Sigmoid colon (tissue), 4 donors: ENCODE measurements at regions not wholly inside any gene's neighbourhood (a gene's known extent, or its start where the extent isn't known, plus 50 kb on each side); places are given as distances from the start of the nearest gene placed in this dataset.

Experiments
- POLR2A ChIP-seq, 2 donors: fragments of 450-650 bp; IDR thresholded peaks; one replicate each; pipeline ENCODE4 v1.6.1; 2016; ENCODE audit warnings: antibody characterized with exemption in 2 of 2, mild to moderate bottlenecking in 2 of 2, moderate library complexity in 2 of 2
- POLR2AphosphoS5 ChIP-seq, 4 donors: sonication (generic); formaldehyde crosslinking; IDR thresholded peaks; one replicate each; pipeline ENCODE4 v1.6.1; 2017; ENCODE audit warnings: antibody characterized with exemption in 4 of 4
- TF ChIP-seq, protein P1 (sequence below), 4 experiments: fragments of 450-650 bp in 3 of 4; fragments of 200-600 bp in 1 of 4; IDR thresholded peaks; one replicate each; pipeline ENCODE4 v1.5.1; 2016 to 2019; ENCODE audit warnings: antibody characterized with exemption in 4 of 4, mild to moderate bottlenecking in 3 of 4, moderate library complexity in 2 of 4

- no peak for TF ChIP-seq POLR2AphosphoS5 (IDR thresholded peaks at IDR 0.05)
- TF ChIP-seq, protein P1, sequence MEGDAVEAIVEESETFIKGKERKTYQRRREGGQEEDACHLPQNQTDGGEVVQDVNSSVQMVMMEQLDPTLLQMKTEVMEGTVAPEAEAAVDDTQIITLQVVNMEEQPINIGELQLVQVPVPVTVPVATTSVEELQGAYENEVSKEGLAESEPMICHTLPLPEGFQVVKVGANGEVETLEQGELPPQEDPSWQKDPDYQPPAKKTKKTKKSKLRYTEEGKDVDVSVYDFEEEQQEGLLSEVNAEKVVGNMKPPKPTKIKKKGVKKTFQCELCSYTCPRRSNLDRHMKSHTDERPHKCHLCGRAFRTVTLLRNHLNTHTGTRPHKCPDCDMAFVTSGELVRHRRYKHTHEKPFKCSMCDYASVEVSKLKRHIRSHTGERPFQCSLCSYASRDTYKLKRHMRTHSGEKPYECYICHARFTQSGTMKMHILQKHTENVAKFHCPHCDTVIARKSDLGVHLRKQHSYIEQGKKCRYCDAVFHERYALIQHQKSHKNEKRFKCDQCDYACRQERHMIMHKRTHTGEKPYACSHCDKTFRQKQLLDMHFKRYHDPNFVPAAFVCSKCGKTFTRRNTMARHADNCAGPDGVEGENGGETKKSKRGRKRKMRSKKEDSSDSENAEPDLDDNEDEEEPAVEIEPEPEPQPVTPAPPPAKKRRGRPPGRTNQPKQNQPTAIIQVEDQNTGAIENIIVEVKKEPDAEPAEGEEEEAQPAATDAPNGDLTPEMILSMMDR (IDR thresholded peaks at IDR 0.05): no peak
- no peak for TF ChIP-seq POLR2A (IDR thresholded peaks at IDR 0.05)
Measured at GRCh38 chr4:179569549-179569948, 2127.3 kb upstream of the AGA start.
